ENCODE measurements at regions not wholly inside any gene's neighbourhood (a gene's known extent, or its start where the extent isn't known, plus 50 kb on each side); places are given as distances from the start of the nearest gene placed in this dataset.

DNA sequence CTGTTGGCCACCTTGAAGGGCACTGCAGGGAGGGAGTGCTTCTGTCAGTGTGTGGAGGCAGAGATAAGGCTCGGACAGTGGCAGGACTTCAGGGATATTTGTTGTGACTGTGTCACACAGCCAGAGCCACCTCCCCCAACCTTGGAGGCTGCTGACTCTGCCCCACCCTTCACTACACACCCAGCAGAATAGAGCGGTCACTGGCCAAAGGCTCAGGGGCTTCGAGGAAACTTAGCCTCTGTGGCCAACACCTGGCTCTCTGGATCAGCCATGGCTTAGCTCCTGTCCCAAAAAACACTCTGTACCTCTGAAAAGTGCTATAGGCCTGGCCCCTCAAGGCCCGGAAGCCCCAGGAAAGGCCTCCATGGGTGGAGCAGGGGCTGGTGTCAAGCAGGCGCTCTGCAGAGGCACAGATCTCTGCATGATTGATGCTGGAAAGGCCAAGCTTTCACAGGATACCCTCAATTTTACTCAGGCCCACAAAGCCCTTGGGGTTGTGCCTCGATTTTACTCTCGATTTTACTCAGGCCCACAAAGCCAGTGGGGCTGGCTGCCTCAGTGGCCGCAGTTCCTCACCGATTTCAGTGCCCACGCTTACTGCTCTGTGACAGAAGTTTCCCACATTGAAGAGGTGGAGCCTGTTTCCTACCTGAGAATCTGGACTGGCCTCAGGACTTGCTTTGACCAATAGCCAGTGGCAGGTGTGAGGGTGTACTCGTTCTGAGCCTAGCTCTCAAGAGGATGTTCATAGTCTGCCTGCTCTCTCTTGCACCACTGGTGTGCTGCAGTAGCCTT lies 113.2 kb upstream of the GPR26 start:
- H3K27ac Mint-ChIP-seq, result no peak overlapping the region
- no peaks in the 10 kb centered on the region for H3K4me1 Mint-ChIP-seq
- H3K27me3 Mint-ChIP-seq, result peaks cover 5 to 13% (median 10%) of the 10 kb centered on the region in 3 donors
- peak overlapping the region in 1 of 8 donors; percentile 37 for H3K4me3 Mint-ChIP-seq
- no peaks in the 10 kb centered on the region for H3K9me3 Mint-ChIP-seq
- DNase-seq, result no peak
- no peak for ATAC-seq (ENCODE audit: low read depth in 2 of 2)
- H3K36me3 Mint-ChIP-seq, result no peaks in the 10 kb centered on the region

GRCh38 chr10:123553810-123554430 lies 112.2 kb upstream of the GPR26 start:
- DNase-seq (no peak), ATAC-seq (ENCODE audit: low read depth in 2 of 2) (no peak)
- Mint-ChIP-seq H3K27ac (peak overlapping the region in 1 of 6 donors; percentile 16), H3K27me3 (peaks cover 5 to 13% (median 10%) of the 10 kb centered on the region in 3 donors), H3K36me3 (no peaks in the 10 kb centered on the region), H3K4me3 (no peak overlapping the region), H3K9me3 (no peaks in the 10 kb centered on the region), H3K4me1 (no peaks in the 10 kb centered on the region)

- no peaks in the 10 kb centered on the region for H3K36me3 Mint-ChIP-seq
- H3K4me1 Mint-ChIP-seq, result peaks cover 2 to 5% (median 4%) of the 10 kb centered on the region in 3 donors
- peaks cover 10 to 19% (median 16%) of the 10 kb centered on the region in 3 donors for H3K27me3 Mint-ChIP-seq
- DNase-seq (no peak), ATAC-seq (ENCODE audit: low read depth in 2 of 2) (no peak)
- H3K4me3 Mint-ChIP-seq, result no peak overlapping the region
- H3K9me3 Mint-ChIP-seq, result no peaks in the 10 kb centered on the region
- no peak overlapping the region for H3K27ac Mint-ChIP-seq
These were observed 111.5 kb upstream of the GPR26 start for GRCh38 chr10:123554656-123555055.

DNA sequence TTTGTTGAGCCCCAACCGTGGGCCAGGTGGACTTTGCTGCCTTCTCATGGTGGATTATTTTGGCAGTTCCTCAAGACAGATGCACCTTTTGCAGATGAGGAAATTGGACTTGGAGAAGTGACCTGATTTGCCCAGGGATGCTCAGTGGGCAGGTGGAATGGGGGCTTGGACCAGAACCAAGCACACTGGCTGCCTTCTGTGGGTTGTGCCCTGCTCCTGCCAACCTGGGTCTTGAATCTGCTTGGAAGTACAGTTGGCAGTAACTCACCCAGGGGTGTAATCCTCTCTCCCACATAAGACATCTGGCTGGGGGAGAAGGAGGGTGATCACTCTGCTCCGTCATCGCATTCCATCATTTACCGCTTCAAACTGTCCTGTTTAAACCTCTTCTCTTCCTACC lies 110.5 kb upstream of the GPR26 start:
- Mint-ChIP-seq H3K27ac (no peak overlapping the region), H3K27me3 (peaks cover 10 to 28% (median 25%) of the 10 kb centered on the region in 3 donors), H3K36me3 (no peaks in the 10 kb centered on the region), H3K9me3 (no peaks in the 10 kb centered on the region), H3K4me3 (no peak overlapping the region), H3K4me1 (peaks cover 2 to 5% (median 4%) of the 10 kb centered on the region in 3 donors)
- DNase-seq, result no peak
- ATAC-seq (ENCODE audit: low read depth in 2 of 2), result no peak

DNA sequence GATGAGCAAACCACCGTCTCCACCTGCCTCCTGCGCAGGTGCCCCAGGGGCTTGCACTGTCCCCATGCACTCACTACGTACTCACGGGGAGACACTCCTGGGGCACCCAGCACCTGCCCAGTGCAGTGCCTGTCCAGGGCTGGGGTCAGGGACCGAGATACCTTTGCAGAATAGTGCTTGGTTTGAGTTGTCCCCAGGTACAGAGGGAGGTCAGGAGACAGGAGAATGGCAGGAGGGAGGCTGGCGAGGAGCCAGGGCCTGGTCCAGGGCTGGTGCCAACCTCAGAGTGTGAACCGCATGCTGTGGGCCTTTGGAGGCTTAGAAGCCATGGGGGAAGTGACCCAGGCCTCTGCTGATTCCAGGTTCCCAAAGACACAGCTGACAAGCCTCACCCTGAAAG lies 110.1 kb upstream of the GPR26 start:
- Mint-ChIP-seq H3K27me3 (peaks cover 8 to 28% (median 25%) of the 10 kb centered on the region in 3 donors), H3K27ac (no peak overlapping the region), H3K4me3 (no peak overlapping the region), H3K4me1 (peaks cover 2 to 5% (median 4%) of the 10 kb centered on the region in 3 donors), H3K9me3 (no peaks in the 10 kb centered on the region), H3K36me3 (no peaks in the 10 kb centered on the region)
- ATAC-seq (ENCODE audit: low read depth in 2 of 2) (no peak), DNase-seq (no peak)

- Mint-ChIP-seq H3K27ac (no peak overlapping the region), H3K4me1 (peaks cover 2 to 5% (median 4%) of the 10 kb centered on the region in 3 donors), H3K36me3 (no peaks in the 10 kb centered on the region), H3K4me3 (no peak overlapping the region), H3K27me3 (peaks cover 7 to 26% (median 20%) of the 10 kb centered on the region in 3 donors), H3K9me3 (no peaks in the 10 kb centered on the region)
- no peak for ATAC-seq (ENCODE audit: low read depth in 2 of 2)
- DNase-seq, result no peak
These were observed 109.4 kb upstream of the GPR26 start for GRCh38 chr10:123556736-123557135.

DNA sequence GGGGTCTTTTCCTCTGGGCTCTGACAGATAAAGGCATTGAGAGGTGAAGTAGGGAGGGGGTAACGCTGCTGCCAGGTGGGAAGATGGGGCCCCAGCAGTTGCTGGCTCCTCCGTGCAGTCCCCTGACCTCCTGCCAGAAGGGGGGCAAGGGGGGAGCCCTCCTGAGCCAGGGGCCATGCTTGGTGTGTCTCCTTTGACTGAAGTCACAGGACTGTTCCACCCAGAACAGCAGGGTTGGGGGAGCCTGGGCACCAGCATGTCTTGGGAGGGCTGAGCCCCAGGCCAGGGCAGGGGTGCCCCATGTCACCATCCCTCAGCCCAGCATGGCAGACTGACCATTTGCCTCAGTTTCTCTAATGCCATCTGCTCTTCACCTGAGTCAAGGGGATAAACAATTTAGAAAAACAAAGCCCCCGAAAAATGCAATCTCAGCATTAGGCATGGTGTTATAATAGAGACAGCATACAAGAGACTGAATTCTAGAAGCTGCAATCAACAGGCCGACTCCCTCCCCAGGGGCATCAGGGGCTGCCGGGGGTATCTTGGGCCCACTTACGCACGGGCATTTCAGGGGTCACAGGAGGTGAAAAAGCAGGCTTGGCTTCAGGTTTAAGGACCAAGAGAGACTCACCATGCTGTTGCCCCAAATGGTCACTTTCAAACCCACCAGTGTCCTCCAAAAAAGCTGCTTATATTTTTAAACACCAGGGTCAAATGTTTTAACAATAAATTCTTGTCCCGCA lies 108.6 kb upstream of the GPR26 start:
- Mint-ChIP-seq H3K36me3 (no peaks in the 10 kb centered on the region), H3K4me3 (no peak overlapping the region), H3K27me3 (peaks cover 14 to 23% (median 20%) of the 10 kb centered on the region in 3 donors), H3K27ac (peak overlapping the region in 1 of 6 donors; percentile 86), H3K4me1 (peaks cover 2 to 5% (median 4%) of the 10 kb centered on the region in 3 donors), H3K9me3 (no peaks in the 10 kb centered on the region)
- ATAC-seq (ENCODE audit: low read depth in 2 of 2), result no peak
- DNase-seq, result no peak

GRCh38 chr10:123558651-123559050 lies 107.5 kb upstream of the GPR26 start:
- DNase-seq (no peak), ATAC-seq (ENCODE audit: low read depth in 2 of 2) (no peak)
- Mint-ChIP-seq H3K27me3 (peaks cover 14 to 22% (median 20%) of the 10 kb centered on the region in 3 donors), H3K27ac (no peak overlapping the region), H3K4me3 (no peak overlapping the region), H3K9me3 (no peaks in the 10 kb centered on the region), H3K4me1 (peaks cover 2 to 5% (median 4%) of the 10 kb centered on the region in 3 donors), H3K36me3 (no peaks in the 10 kb centered on the region)

DNA sequence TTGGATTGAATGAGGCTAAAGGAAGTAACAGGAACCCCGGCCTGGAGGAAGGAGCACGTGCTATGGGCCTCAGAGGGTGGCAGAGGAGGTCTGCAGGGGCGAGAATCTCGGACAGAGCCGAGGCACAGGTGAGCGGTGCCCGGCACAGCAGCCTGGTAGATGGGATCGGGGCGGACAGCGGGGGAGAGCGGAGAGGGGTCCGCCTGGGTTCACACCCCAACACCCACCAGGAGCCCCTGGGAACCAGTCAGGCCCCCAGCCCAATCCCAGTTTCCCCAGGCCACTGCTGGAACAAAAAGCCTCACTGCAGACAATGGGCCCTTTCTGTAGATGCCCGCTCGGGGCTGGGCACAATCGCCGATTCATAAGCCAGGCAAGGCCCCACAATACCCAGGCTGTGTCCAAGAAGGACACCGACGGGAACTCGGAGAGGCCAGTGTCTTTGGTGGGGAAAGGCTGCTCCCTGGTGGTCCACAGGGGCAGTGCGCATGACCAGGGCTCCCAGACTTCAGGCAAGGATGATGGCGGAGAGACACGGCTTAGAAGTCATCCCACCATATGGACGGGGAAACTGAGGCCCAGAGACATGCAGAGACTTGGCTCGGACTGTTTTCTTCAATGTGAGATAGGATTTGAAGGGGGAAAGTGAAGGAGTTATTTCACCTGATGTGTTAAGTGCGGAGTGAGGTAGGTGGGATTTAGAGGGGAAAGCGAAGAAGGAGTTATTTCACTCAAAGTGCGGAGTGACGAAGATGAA lies 106.9 kb upstream of the GPR26 start:
- ATAC-seq (ENCODE audit: low read depth in 2 of 2) (peak in 1 of 2 donors; percentile 35), DNase-seq (peak; percentile 51)
- peaks cover 2 to 5% (median 4%) of the 10 kb centered on the region in 3 donors for H3K4me1 Mint-ChIP-seq
- peak overlapping the region in 1 of 6 donors; percentile 82 for H3K27ac Mint-ChIP-seq
- H3K9me3 Mint-ChIP-seq, result no peaks in the 10 kb centered on the region
- H3K4me3 Mint-ChIP-seq, result no peak overlapping the region
- no peaks in the 10 kb centered on the region for H3K36me3 Mint-ChIP-seq
- peaks cover 14 to 22% (median 20%) of the 10 kb centered on the region in 3 donors for H3K27me3 Mint-ChIP-seq

GRCh38 chr10:123559823-123560092 lies 106.4 kb upstream of the GPR26 start:
- peak overlapping the region in 1 of 6 donors; percentile 82 for H3K27ac Mint-ChIP-seq
- H3K9me3 Mint-ChIP-seq, result no peaks in the 10 kb centered on the region
- no peak for DNase-seq
- peaks cover 16 to 26% (median 20%) of the 10 kb centered on the region in 3 donors for H3K27me3 Mint-ChIP-seq
- no peaks in the 10 kb centered on the region for H3K36me3 Mint-ChIP-seq
- peaks cover 2 to 5% (median 4%) of the 10 kb centered on the region in 3 donors for H3K4me1 Mint-ChIP-seq
- no peak overlapping the region for H3K4me3 Mint-ChIP-seq
- ATAC-seq (ENCODE audit: low read depth in 2 of 2), result no peak

DNA sequence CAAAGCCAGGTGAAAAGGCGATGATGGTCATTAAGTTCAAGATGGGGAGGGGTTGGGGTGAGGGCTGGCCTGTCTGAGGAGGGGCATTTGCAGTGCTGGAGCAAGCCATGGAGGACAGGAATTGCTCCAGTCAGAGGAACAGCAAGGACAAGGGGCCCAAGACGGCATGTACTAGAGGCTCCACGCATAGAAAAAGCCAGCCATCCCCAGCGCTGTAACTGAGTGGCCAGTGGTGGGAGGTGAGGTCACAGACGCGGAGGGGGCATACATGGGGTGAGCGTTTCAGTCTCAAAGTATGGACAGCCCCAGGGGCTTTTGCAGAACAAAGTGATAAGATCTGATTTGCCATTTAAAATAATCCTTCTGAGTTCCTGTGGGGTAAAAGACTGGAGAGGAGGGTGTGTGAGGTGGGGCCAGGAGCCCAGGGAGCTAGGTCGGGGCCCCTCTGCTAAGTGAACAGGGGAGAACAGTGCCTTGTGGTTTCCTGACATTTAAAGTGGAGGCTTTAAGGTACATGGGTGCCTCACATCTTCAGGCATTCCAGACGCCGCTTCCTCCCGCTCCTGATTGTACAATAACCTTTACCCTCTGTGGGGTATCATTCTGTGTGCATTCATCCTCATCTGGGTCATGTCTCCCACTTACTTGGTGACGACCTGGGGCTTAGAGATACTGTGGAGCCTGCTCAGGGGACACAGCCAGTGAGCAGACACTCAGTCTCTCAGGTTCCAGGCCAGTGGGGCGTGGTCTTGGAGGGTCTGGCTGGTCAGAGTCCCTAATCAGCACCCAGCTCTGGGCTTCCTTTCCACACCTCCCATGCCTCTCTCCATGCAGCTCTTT lies 105.6 kb upstream of the GPR26 start:
- H3K4me1 Mint-ChIP-seq, result peaks cover 2 to 5% (median 4%) of the 10 kb centered on the region in 3 donors
- DNase-seq (no peak), ATAC-seq (ENCODE audit: low read depth in 2 of 2) (no peak)
- H3K4me3 Mint-ChIP-seq, result no peak overlapping the region
- no peaks in the 10 kb centered on the region for H3K36me3 Mint-ChIP-seq
- peak overlapping the region in 1 of 6 donors; percentile 72 for H3K27ac Mint-ChIP-seq
- peaks cover 21 to 28% (median 23%) of the 10 kb centered on the region in 3 donors for H3K27me3 Mint-ChIP-seq
- H3K9me3 Mint-ChIP-seq, result no peaks in the 10 kb centered on the region

DNA sequence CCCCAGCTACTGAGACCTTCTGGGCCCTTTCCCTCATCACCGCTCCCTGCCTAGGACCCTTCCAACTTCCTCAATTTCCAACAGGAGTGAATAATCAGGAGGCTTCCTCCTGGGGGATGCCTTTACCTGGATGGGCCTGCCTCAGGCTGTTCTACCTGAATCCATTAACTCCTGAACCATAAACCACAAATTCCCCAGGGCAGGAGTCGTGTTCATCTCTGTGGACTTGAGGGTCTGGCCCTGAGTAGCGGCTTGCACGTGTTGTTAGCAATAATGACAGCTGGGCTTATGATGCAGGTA lies 105.1 kb upstream of the GPR26 start:
- DNase-seq, result no peak
- peaks cover 2 to 5% (median 4%) of the 10 kb centered on the region in 3 donors for H3K4me1 Mint-ChIP-seq
- H3K36me3 Mint-ChIP-seq, result no peaks in the 10 kb centered on the region
- ATAC-seq (ENCODE audit: low read depth in 2 of 2), result no peak
- H3K27me3 Mint-ChIP-seq, result peaks cover 23 to 30% (median 27%) of the 10 kb centered on the region in 3 donors
- no peaks in the 10 kb centered on the region for H3K9me3 Mint-ChIP-seq
- H3K4me3 Mint-ChIP-seq, result no peak overlapping the region
- no peak overlapping the region for H3K27ac Mint-ChIP-seq
